PFSK-1 (cell line): ENCODE measurements at regions not wholly inside any gene's neighbourhood (a gene's known extent, or its start where the extent isn't known, plus 50 kb on each side); places are given as distances from the start of the nearest gene placed in this dataset.

Experiments used
- FOXP2 ChIP-seq: optimal IDR thresholded peaks from 2 replicates; pipeline ENCODE3; 2011; ENCODE audit warnings: borderline replicate concordance, control low read depth, inconsistent platforms; ENCODE audit not compliant: insufficient read depth; ENCODE audit errors: extremely low read length, extremely low read depth
- POLR2AphosphoS5 ChIP-seq: IDR thresholded peaks from 2 replicates; pipeline ENCODE4 v1.6.1; 2012; ENCODE audit warnings: low read depth, mild to moderate bottlenecking, control low read depth, low read length, moderate library complexity
- TF ChIP-seq, protein P1 (sequence below), 2 experiments: IDR thresholded peaks; 2 replicates each; pipeline versions ENCODE4 v1.6.1 to v1.8.0; 2011 to 2012; ENCODE audit warnings: low read depth in 2 of 2, low read length in 2 of 2, control low read depth in 1 of 2, inconsistent platforms in 1 of 2, mild to moderate bottlenecking in 1 of 2, moderate library complexity in 1 of 2; ENCODE audit not compliant: insufficient read depth in 1 of 2

DNA sequence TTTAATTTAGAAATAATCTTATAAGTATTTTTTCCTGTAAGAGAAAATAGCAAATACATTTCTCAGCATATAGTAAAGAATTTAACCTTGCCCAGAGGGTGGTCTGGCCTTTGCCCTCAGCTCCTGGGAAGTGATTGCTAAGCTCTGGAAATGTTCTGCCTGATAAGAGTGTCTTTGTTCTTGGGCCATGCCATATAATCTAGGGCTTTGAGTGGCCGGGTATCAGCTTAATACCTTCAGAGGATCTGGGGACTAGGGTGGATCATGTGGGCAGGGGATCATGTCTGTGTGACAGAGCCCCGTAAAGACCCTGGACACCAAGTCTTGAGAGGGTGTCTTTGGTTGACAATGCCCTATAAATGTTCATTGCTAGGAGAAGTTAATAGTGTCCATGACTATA, 1032.4 kb upstream of the MIR17HG start:
- TF ChIP-seq POLR2AphosphoS5 (no peak), FOXP2 (no peak)
- TF ChIP-seq, protein P1, sequence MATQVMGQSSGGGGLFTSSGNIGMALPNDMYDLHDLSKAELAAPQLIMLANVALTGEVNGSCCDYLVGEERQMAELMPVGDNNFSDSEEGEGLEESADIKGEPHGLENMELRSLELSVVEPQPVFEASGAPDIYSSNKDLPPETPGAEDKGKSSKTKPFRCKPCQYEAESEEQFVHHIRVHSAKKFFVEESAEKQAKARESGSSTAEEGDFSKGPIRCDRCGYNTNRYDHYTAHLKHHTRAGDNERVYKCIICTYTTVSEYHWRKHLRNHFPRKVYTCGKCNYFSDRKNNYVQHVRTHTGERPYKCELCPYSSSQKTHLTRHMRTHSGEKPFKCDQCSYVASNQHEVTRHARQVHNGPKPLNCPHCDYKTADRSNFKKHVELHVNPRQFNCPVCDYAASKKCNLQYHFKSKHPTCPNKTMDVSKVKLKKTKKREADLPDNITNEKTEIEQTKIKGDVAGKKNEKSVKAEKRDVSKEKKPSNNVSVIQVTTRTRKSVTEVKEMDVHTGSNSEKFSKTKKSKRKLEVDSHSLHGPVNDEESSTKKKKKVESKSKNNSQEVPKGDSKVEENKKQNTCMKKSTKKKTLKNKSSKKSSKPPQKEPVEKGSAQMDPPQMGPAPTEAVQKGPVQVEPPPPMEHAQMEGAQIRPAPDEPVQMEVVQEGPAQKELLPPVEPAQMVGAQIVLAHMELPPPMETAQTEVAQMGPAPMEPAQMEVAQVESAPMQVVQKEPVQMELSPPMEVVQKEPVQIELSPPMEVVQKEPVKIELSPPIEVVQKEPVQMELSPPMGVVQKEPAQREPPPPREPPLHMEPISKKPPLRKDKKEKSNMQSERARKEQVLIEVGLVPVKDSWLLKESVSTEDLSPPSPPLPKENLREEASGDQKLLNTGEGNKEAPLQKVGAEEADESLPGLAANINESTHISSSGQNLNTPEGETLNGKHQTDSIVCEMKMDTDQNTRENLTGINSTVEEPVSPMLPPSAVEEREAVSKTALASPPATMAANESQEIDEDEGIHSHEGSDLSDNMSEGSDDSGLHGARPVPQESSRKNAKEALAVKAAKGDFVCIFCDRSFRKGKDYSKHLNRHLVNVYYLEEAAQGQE (IDR thresholded peaks at IDR 0.05; ENCODE audit: insufficient read depth in 1 of 2, low read depth in 2 of 2, low read length in 2 of 2) = no peak
